AG04449 (cell line): ENCODE measurements at regions not wholly inside any gene's neighbourhood (a gene's known extent, or its start where the extent isn't known, plus 50 kb on each side); places are given as distances from the start of the nearest gene placed in this dataset.

ENCODE experiments used
- CTCF ChIA-PET: fragments of 350-600 bp; formaldehyde crosslinking; extraction: SDS; loops from one replicate; lab custom pipeline; 2021; ENCODE audit warnings: antibody characterized with exemption; lab: Yijun Ruan, JAX
- POLR2A ChIA-PET: fragments of 400-600, 350-600 bp; formaldehyde crosslinking; extraction: SDS; loops from one replicate; lab custom pipeline; 2020; ENCODE audit warnings: antibody characterized with exemption, inconsistent platforms; lab: Yijun Ruan, JAX
- DNase-seq: peaks from one replicate; pipeline ENCODE4 v3.0.0-alpha.2; 2010; ENCODE audit warnings: low read depth, low spot score
- H3K4me3 ChIP-seq: 2 replicates; pipeline ENCODE4 v1.5.1; 2011; ENCODE audit warnings: low read depth, mild to moderate bottlenecking, control low read depth, low read length
- CTCF ChIP-seq: IDR thresholded peaks from one replicate; pipeline ENCODE4 v1.5.1; 2011; ENCODE audit warnings: mild to moderate bottlenecking, moderate library complexity, low read length, control low read depth, inconsistent platforms; ENCODE audit not compliant: insufficient read depth; ENCODE audit errors: missing control alignments

- ChIA-PET POLR2A (no interaction called here), CTCF (interaction anchor here (1.3 kb wide), 1 partner anchor 78 kb away, joined by 3 read pairs; no protein-coding TSS in a partner anchor)
- no peak for DNase-seq
- H3K4me3 ChIP-seq: no peak overlapping the region
- TF ChIP-seq CTCF: no peak
Measured at GRCh38 chr2:222102575-222103349, 196.0 kb downstream of the PAX3 start.

GRCh38 chr2:222100704-222101699, 197.8 kb downstream of the PAX3 start:
- DNase-seq: no peak
- no peak for TF ChIP-seq CTCF
- no peak overlapping the region for H3K4me3 ChIP-seq
- ChIA-PET POLR2A (no interaction called here), CTCF (interaction anchor here (1.3 kb wide), 1 partner anchor 76 kb away, joined by 3 read pairs; no protein-coding TSS in a partner anchor)

- no peak for TF ChIP-seq CTCF
- ChIA-PET CTCF (no interaction called here), POLR2A (no interaction called here)
- H3K4me3 ChIP-seq: no peak overlapping the region
- DNase-seq: peak; percentile 3
Measured at GRCh38 chr2:222088561-222088960, 210.2 kb downstream of the PAX3 start.

GRCh38 chr2:222087998-222088397, 210.8 kb downstream of the PAX3 start:
- POLR2A ChIA-PET: no interaction called here
- CTCF ChIA-PET: no interaction called here
- DNase-seq: no peak
- H3K4me3 ChIP-seq: no peak overlapping the region
- no peak for TF ChIP-seq CTCF

- ChIA-PET CTCF (no interaction called here), POLR2A (no interaction called here)
- H3K4me3 ChIP-seq: no peak overlapping the region
- no peak for DNase-seq
- TF ChIP-seq CTCF: no peak
Measured at GRCh38 chr2:222082201-222082600, 216.6 kb downstream of the PAX3 start.

- ChIA-PET POLR2A (no interaction called here), CTCF (interaction anchor here (0.8 to 1.0 kb wide), 2 partner anchors 22 to 33 kb away, joined by 3 read pairs; no protein-coding TSS in a partner anchor)
- DNase-seq: no peak
- no peak overlapping the region for H3K4me3 ChIP-seq
- no peak for TF ChIP-seq CTCF
Measured at GRCh38 chr2:222080141-222080540, 218.7 kb downstream of the PAX3 start.
